GM23338 (cell line): ENCODE measurements at regions not wholly inside any gene's neighbourhood (a gene's known extent, or its start where the extent isn't known, plus 50 kb on each side); places are given as distances from the start of the nearest gene placed in this dataset.
A peak's percentile ranks its signal among the peaks of the same experiment; 100 is the strongest.

Experiments used
- ATAC-seq: fragments of 200-7000 bp; cut with Tn5 transposase; 3 replicates; pipeline ENCODE4 v1.9.1; 2020
- DNase-seq: peaks from one replicate; pipeline ENCODE4 v3.0.0-alpha.2; 2015; ENCODE audit warnings: low spot score
- H2AFZ ChIP-seq: fragments of 200-600 bp; sonication (generic); 2 replicates; pipeline ENCODE4 v1.8.0; 2016; ENCODE audit warnings: antibody characterized with exemption, mild to moderate bottlenecking, moderate library complexity
- H3F3A ChIP-seq: fragments of 200-600 bp; sonication (generic); replicated peaks from 2 replicates; pipeline ENCODE4 v1.8.0; 2017; ENCODE audit warnings: antibody characterized with exemption, mixed run types, low read depth
- H3K27ac ChIP-seq: fragments of 200-600 bp; sonication (generic); 2 replicates; pipeline ENCODE4 v1.6.1; 2016; ENCODE audit warnings: low read depth
- H3K27me3 ChIP-seq: fragments of 200-600 bp; sonication (generic); 2 replicates; pipeline ENCODE4 v1.8.0; 2016; ENCODE audit warnings: mild to moderate bottlenecking, mixed run types, moderate library complexity; ENCODE audit not compliant: insufficient read depth
- H3K36me3 ChIP-seq: fragments of 200-600 bp; sonication (generic); 2 replicates; pipeline ENCODE4 v1.8.0; 2016; ENCODE audit warnings: mild to moderate bottlenecking; ENCODE audit not compliant: insufficient read depth
- H3K4me1 ChIP-seq: fragments of 200-600 bp; sonication (generic); 2 replicates; pipeline ENCODE4 v1.8.0; 2016; ENCODE audit warnings: mild to moderate bottlenecking, moderate library complexity; ENCODE audit not compliant: insufficient read depth
- H3K4me2 ChIP-seq: fragments of 200-600 bp; sonication (generic); 2 replicates; pipeline ENCODE4 v1.7.1; 2017; ENCODE audit warnings: mixed run types
- H3K4me3 ChIP-seq: fragments of 200-600 bp; sonication (generic); 2 replicates; pipeline ENCODE4 v1.6.1; 2016; ENCODE audit warnings: mixed run types
- H3K79me2 ChIP-seq: fragments of 200-600 bp; sonication (generic); replicated peaks from 2 replicates; pipeline ENCODE4 v1.8.0; 2017; ENCODE audit warnings: mild to moderate bottlenecking; ENCODE audit not compliant: insufficient read depth
- H3K9me2 ChIP-seq: fragments of 200-600 bp; sonication (generic); 2 replicates; pipeline ENCODE4 v1.8.0; 2017; ENCODE audit not compliant: insufficient read depth
- H4K20me1 ChIP-seq: fragments of 200-600 bp; sonication (generic); replicated peaks from 2 replicates; pipeline ENCODE4 v1.8.0; 2017; ENCODE audit warnings: mild to moderate bottlenecking; ENCODE audit not compliant: insufficient read depth
- H3K27ac Mint-ChIP-seq: 2 replicates; pipeline ENCODE4 v1.8.0; 2020; ENCODE audit warnings: inconsistent platforms, mild to moderate bottlenecking, moderate library complexity, mixed read lengths
- H3K27me3 Mint-ChIP-seq: 3 replicates; pipeline ENCODE4 v1.8.0; 2022; ENCODE audit warnings: low read depth, mild to moderate bottlenecking, moderate library complexity, mixed read lengths, inconsistent platforms; ENCODE audit not compliant: insufficient read depth, poor library complexity
- H3K36me3 Mint-ChIP-seq: 3 replicates; pipeline ENCODE4 v1.8.0; 2021; ENCODE audit warnings: low read depth, mild to moderate bottlenecking, inconsistent platforms, moderate library complexity, mixed read lengths
- H3K4me1 Mint-ChIP-seq: 3 replicates; pipeline ENCODE4 v1.8.0; 2020; ENCODE audit warnings: mild to moderate bottlenecking, inconsistent platforms, mixed read lengths
- H3K4me3 Mint-ChIP-seq: 3 replicates; pipeline ENCODE4 v1.8.0; 2021; ENCODE audit warnings: moderate library complexity, mild to moderate bottlenecking, inconsistent platforms, mixed read lengths
- H3K9me3 Mint-ChIP-seq: 3 replicates; pipeline ENCODE4 v1.8.0; 2020; ENCODE audit warnings: moderate library complexity, mild to moderate bottlenecking, inconsistent platforms, mixed read lengths
- CREB1 ChIP-seq: fragments of 250-450 bp; sonication (Bioruptor Pico); IDR thresholded peaks from 2 replicates; pipeline ENCODE4 v1.5.0; 2020; ENCODE audit warnings: low read depth, mild to moderate bottlenecking, moderate library complexity
- ZNF331 ChIP-seq: fragments of 250-450 bp; sonication (Bioruptor Pico); IDR thresholded peaks from 2 replicates; pipeline ENCODE4 v1.5.0; 2020; ENCODE audit warnings: low read depth, mild to moderate bottlenecking, moderate library complexity
- TF ChIP-seq, protein P1 (sequence below): IDR thresholded peaks from 2 replicates; pipeline ENCODE4 v1.6.1; 2016; ENCODE audit warnings: antibody characterized with exemption
- TF ChIP-seq, protein P2 (sequence below): fragments of 250-450 bp; sonication (Bioruptor Pico); IDR thresholded peaks from 2 replicates; pipeline ENCODE4 v1.5.0; 2020; ENCODE audit warnings: mild to moderate bottlenecking, moderate library complexity

DNA sequence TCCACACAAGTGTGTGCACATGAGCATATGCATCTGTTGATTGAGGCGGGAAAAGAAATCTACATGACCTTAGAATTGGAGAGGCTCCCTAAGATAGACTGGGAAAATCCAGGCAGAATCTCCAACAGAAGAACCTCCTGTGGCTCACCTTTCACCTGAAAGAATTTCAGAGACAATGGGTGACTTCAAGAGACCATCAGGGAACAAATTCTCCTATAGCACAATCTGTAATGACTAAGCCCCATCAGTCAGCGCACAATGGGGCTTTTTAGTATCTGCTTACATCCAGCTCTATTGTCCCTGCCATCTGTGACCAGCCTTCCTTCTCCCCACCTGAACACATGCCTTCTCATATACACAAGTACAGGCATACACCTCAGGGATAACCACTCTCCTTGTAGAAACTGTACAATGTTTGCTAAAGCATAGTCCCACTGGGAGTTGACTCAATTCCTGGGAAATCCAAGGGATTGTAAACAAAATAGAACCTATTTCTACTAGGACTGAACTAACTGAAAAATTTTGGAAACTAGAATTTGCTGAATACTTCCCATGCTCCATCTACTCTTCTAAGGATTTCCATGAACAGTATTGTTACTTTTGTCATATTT, 150.8 kb upstream of the STXBP5 start:
- DNase-seq: peak; percentile 63

More for the DNA sequence above, 150.8 kb upstream of the STXBP5 start:
- H3K36me3 Mint-ChIP-seq: no peaks in the 10 kb centered on the region
- H3K36me3 ChIP-seq: no peaks in the 10 kb centered on the region
- no peak overlapping the region for H2AFZ ChIP-seq
- peak overlapping the region; percentile 81; the same call in 1 of the 2 replicates for H3K27ac Mint-ChIP-seq
- peaks cover 10% of the 10 kb centered on the region for H3K9me2 ChIP-seq
- no peak overlapping the region for H3K4me3 Mint-ChIP-seq
- H3K4me1 ChIP-seq: peaks cover 11% of the 10 kb centered on the region
- no peak overlapping the region for H3K4me2 ChIP-seq
- peaks cover 33% of the 10 kb centered on the region for H3K4me1 Mint-ChIP-seq
- peak; percentile 97 for ATAC-seq
- no peak overlapping the region for H3K4me3 ChIP-seq
- H3K9me3 Mint-ChIP-seq: no peaks in the 10 kb centered on the region; the same call in 2 of the 3 replicates
- H3K27me3 ChIP-seq: no peaks in the 10 kb centered on the region
- H3K27ac ChIP-seq: peak overlapping the region; percentile 29; the same call in 1 of the 2 replicates
- no peaks in the 10 kb centered on the region for H3K79me2 ChIP-seq
- TF ChIP-seq, protein P1, sequence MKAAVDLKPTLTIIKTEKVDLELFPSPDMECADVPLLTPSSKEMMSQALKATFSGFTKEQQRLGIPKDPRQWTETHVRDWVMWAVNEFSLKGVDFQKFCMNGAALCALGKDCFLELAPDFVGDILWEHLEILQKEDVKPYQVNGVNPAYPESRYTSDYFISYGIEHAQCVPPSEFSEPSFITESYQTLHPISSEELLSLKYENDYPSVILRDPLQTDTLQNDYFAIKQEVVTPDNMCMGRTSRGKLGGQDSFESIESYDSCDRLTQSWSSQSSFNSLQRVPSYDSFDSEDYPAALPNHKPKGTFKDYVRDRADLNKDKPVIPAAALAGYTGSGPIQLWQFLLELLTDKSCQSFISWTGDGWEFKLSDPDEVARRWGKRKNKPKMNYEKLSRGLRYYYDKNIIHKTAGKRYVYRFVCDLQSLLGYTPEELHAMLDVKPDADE: no peak
- TF ChIP-seq ZNF331 (CRISPR knock-in tag) (no peak), CREB1 (CRISPR knock-in tag) (peak; percentile 44; the same call in 1 of the 2 replicates)
- TF ChIP-seq, protein P2, sequence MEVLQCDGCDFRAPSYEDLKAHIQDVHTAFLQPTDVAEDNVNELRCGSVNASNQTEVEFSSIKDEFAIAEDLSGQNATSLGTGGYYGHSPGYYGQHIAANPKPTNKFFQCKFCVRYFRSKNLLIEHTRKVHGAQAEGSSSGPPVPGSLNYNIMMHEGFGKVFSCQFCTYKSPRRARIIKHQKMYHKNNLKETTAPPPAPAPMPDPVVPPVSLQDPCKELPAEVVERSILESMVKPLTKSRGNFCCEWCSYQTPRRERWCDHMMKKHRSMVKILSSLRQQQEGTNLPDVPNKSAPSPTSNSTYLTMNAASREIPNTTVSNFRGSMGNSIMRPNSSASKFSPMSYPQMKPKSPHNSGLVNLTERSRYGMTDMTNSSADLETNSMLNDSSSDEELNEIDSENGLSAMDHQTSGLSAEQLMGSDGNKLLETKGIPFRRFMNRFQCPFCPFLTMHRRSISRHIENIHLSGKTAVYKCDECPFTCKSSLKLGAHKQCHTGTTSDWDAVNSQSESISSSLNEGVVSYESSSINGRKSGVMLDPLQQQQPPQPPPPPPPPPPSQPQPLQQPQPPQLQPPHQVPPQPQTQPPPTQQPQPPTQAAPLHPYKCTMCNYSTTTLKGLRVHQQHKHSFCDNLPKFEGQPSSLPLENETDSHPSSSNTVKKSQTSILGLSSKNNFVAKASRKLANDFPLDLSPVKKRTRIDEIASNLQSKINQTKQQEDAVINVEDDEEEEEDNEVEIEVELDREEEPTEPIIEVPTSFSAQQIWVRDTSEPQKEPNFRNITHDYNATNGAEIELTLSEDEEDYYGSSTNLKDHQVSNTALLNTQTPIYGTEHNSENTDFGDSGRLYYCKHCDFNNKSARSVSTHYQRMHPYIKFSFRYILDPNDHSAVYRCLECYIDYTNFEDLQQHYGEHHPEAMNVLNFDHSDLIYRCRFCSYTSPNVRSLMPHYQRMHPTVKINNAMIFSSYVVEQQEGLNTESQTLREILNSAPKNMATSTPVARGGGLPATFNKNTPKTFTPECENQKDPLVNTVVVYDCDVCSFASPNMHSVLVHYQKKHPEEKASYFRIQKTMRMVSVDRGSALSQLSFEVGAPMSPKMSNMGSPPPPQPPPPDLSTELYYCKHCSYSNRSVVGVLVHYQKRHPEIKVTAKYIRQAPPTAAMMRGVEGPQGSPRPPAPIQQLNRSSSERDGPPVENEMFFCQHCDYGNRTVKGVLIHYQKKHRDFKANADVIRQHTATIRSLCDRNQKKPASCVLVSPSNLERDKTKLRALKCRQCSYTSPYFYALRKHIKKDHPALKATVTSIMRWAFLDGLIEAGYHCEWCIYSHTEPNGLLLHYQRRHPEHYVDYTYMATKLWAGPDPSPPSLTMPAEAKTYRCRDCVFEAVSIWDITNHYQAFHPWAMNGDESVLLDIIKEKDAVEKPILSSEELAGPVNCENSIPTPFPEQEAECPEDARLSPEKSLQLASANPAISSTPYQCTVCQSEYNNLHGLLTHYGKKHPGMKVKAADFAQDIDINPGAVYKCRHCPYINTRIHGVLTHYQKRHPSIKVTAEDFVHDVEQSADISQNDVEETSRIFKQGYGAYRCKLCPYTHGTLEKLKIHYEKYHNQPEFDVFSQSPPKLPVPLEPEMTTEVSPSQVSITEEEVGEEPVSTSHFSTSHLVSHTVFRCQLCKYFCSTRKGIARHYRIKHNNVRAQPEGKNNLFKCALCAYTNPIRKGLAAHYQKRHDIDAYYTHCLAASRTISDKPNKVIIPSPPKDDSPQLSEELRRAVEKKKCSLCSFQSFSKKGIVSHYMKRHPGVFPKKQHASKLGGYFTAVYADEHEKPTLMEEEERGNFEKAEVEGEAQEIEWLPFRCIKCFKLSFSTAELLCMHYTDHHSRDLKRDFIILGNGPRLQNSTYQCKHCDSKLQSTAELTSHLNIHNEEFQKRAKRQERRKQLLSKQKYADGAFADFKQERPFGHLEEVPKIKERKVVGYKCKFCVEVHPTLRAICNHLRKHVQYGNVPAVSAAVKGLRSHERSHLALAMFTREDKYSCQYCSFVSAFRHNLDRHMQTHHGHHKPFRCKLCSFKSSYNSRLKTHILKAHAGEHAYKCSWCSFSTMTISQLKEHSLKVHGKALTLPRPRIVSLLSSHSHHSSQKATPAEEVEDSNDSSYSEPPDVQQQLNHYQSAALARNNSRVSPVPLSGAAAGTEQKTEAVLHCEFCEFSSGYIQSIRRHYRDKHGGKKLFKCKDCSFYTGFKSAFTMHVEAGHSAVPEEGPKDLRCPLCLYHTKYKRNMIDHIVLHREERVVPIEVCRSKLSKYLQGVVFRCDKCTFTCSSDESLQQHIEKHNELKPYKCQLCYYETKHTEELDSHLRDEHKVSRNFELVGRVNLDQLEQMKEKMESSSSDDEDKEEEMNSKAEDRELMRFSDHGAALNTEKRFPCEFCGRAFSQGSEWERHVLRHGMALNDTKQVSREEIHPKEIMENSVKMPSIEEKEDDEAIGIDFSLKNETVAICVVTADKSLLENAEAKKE (CRISPR knock-in tag): peak; percentile 95
- no peaks in the 10 kb centered on the region for H4K20me1 ChIP-seq
- H3K27me3 Mint-ChIP-seq: no peaks in the 10 kb centered on the region
- H3F3A ChIP-seq: no peaks in the 10 kb centered on the region
